ENCODE measurements at regions not wholly inside any gene's neighbourhood (a gene's known extent, or its start where the extent isn't known, plus 50 kb on each side); places are given as distances from the start of the nearest gene placed in this dataset.

DNA sequence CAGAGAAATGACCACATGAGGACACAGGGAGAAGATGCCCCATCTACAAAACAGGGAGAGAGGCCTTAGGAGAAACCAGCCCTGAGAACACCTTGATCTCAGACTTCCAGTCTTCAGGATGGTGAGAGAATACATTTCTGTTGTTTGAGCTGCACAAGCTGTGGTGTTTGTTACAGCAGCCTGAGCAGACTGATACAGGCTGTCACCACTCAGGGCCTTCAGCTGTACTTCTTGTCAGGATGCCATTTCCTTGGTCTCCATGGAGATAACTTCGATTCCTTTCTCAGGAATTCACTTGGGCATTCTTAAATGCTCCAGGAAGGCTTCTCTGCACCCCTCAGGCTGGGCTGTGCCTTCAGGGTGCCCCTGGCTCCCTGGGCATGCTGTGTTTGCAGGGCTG lies 85.7 kb upstream of the IGFBP3 start:
- no peak for FAIRE-seq
- Histone ChIP-seq H3K27me3 (replicated peaks in 1 of 4; ENCODE audit: control insufficient read depth in 3 of 4, extremely low read depth in 1 of 4, insufficient read depth in 3 of 4, low read length in 3 of 4) (no peaks in the 10 kb centered on the region), H2AK5ac (ENCODE audit: low read depth, low read length) (no peak overlapping the region), H2BK5ac (ENCODE audit: low read depth, low read length) (no peak overlapping the region), H2AFZ (ENCODE audit: low read length) (no peak overlapping the region), H3K36me3 (ENCODE audit: control insufficient read depth in 2 of 4, insufficient read depth in 4 of 4, low read length in 3 of 4) (no peaks in the 10 kb centered on the region), H3K9ac (replicated peaks in 1 of 4; ENCODE audit: extremely low read depth in 1 of 4, low read depth in 3 of 4, low read length in 3 of 4) (no peak overlapping the region), H3K4me2 (ENCODE audit: insufficient read depth in 1 of 2, low read depth in 2 of 2, low read length in 2 of 2) (no peak overlapping the region), H4K8ac (ENCODE audit: extremely low read depth, insufficient read depth, low read length) (no peak overlapping the region), H2BK20ac (ENCODE audit: low read length) (no peak overlapping the region), H4K5ac (ENCODE audit: insufficient read length, low read depth, low read length) (no peak overlapping the region), H2BK12ac (ENCODE audit: low read depth, low read length) (no peak overlapping the region), H3K23ac (ENCODE audit: insufficient read length) (no peak overlapping the region), H3K18ac (ENCODE audit: extremely low read depth, low read length) (no peak overlapping the region), H3K79me1 (ENCODE audit: low read depth, low read length) (no peaks in the 10 kb centered on the region), H4K20me1 (replicated peaks in 1 of 2; ENCODE audit: control insufficient read depth in 1 of 2, insufficient read depth in 2 of 2, low read length in 2 of 2) (no peaks in the 10 kb centered on the region), H3K23me2 (ENCODE audit: low read depth, low read length) (no peaks in the 10 kb centered on the region), H3K27ac (ENCODE audit: low read depth, low read length) (no peak overlapping the region), H3K4me3 (ENCODE audit: extremely low read depth in 1 of 4, insufficient read depth in 2 of 4, low read depth in 3 of 4, low read length in 4 of 4) (no peak overlapping the region), H3K14ac (ENCODE audit: insufficient read length) (no peak overlapping the region), H3K9me3 (ENCODE audit: insufficient read depth in 2 of 2, low read depth in 1 of 2, low read length in 1 of 2) (no peaks in the 10 kb centered on the region), H2BK120ac (replicated peaks; ENCODE audit: low read depth, low read length) (no peak overlapping the region), H3K56ac (replicated peaks; ENCODE audit: insufficient read length, low read depth, low read length) (no peak overlapping the region), H4K91ac (replicated peaks; ENCODE audit: insufficient read length, low read length) (no peak overlapping the region), H3K79me2 (ENCODE audit: control insufficient read depth in 1 of 2, insufficient read depth in 2 of 2, low read length in 2 of 2) (no peaks in the 10 kb centered on the region), H2BK15ac (ENCODE audit: low read length) (no peak overlapping the region), H3K4ac (replicated peaks; ENCODE audit: insufficient read length, low read depth, low read length) (no peak overlapping the region), H3K4me1 (replicated peaks in 1 of 4; ENCODE audit: control insufficient read depth in 3 of 4, insufficient read depth in 4 of 4, low read length in 3 of 4) (no peaks in the 10 kb centered on the region)
- ChIA-PET CTCF (ENCODE audit: partially characterized antibody) (no interaction called here), POLR2A (ENCODE audit: partially characterized antibody) (no interaction called here)
- 91% methylated on average over 1 of the region's 1 CpG; no CpG with 5 or more reads in 1 of the 2 experiments for WGBS, 2 experiments (ENCODE audit: extremely low coverage in 1 of 2, insufficient coverage in 1 of 2, insufficient read length in 1 of 2, insufficient replicate concordance in 2 of 2, low coverage in 1 of 2, low lambda C conversion rate in 2 of 2, missing lambda C conversion rate in 1 of 2)
- no peak for DNase-seq (ENCODE audit: low read depth in 1 of 2, low spot score in 2 of 2)
- no peak for TF ChIP-seq ATF3 (IDR thresholded peaks at IDR 0.05; ENCODE audit: insufficient read depth, low read depth, low read length)
- TF ChIP-seq NRF1 (IDR thresholded peaks at IDR 0.05; ENCODE audit: low read depth, low read length), result no peak
- TF ChIP-seq KDM4A (IDR thresholded peaks at IDR 0.05; ENCODE audit: low read depth, low read length, severe bottlenecking), result no peak
- TF ChIP-seq SRF (IDR thresholded peaks at IDR 0.05; ENCODE audit: low read depth, low read length), result no peak
- TF ChIP-seq SP4 (IDR thresholded peaks at IDR 0.05; ENCODE audit: low read length), result no peak
- TF ChIP-seq EGR1 (IDR thresholded peaks at IDR 0.05; ENCODE audit: borderline replicate concordance, low read depth, low read length), result no peak
- TF ChIP-seq POLR2A (IDR thresholded peaks at IDR 0.05; ENCODE audit: control extremely low read depth in 1 of 2, low read depth in 2 of 2, low read length in 2 of 2), result no peak
- TF ChIP-seq SIRT6 (IDR thresholded peaks at IDR 0.05; ENCODE audit: low read length), result no peak
- TF ChIP-seq, protein P1, sequence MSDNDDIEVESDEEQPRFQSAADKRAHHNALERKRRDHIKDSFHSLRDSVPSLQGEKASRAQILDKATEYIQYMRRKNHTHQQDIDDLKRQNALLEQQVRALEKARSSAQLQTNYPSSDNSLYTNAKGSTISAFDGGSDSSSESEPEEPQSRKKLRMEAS (IDR thresholded peaks at IDR 0.05), result no peak
- TF ChIP-seq BACH1 (IDR thresholded peaks at IDR 0.05; ENCODE audit: low read length), result no peak
- no peak for TF ChIP-seq JUND (IDR thresholded peaks at IDR 0.05; ENCODE audit: low read length)
- no peak for TF ChIP-seq RNF2 (IDR thresholded peaks at IDR 0.05; ENCODE audit: borderline replicate concordance, low read depth, low read length, missing control alignments, poor library complexity, severe bottlenecking)
- TF ChIP-seq ATF2 (IDR thresholded peaks at IDR 0.05; ENCODE audit: low read length), result no peak
- no peak for TF ChIP-seq BCL11A (IDR thresholded peaks at IDR 0.05; ENCODE audit: low read depth in 2 of 2, low read length in 2 of 2)

Measured in H1 (cell line).